Astrocyte of the cerebellum (primary cell): ENCODE measurements at regions not wholly inside any gene's neighbourhood (a gene's known extent, or its start where the extent isn't known, plus 50 kb on each side); places are given as distances from the start of the nearest gene placed in this dataset.
"Not testable (repeated sequence)": the region's sequence is repeated elsewhere in the genome, so short reads cannot be mapped to it uniquely, and the experiment has no call there.

Experiments
- DNase-seq: peaks from one replicate; pipeline ENCODE4 v3.0.0-alpha.2; 2011; ENCODE audit warnings: low read depth
- H3K4me3 ChIP-seq: 2 replicates; pipeline ENCODE4 v1.5.1; 2011; ENCODE audit warnings: mild to moderate bottlenecking, low read depth, low read length, moderate library complexity
- in situ Hi-C: cut with HindIII; loops from 2 replicates; pipeline ENCODE4 v1.10.0; 2017; ENCODE audit warnings: low sequenced_read_pairs
- TF ChIP-seq, protein P1 (sequence below): IDR thresholded peaks from 2 replicates; pipeline ENCODE4 v1.5.1; 2012; ENCODE audit warnings: low read length, low read depth, moderate library complexity, mild to moderate bottlenecking; ENCODE audit errors: missing control alignments

- in situ Hi-C loops = no loop called here
- DNase-seq = no peak
- no peak overlapping the region for H3K4me3 ChIP-seq
- TF ChIP-seq, protein P1, sequence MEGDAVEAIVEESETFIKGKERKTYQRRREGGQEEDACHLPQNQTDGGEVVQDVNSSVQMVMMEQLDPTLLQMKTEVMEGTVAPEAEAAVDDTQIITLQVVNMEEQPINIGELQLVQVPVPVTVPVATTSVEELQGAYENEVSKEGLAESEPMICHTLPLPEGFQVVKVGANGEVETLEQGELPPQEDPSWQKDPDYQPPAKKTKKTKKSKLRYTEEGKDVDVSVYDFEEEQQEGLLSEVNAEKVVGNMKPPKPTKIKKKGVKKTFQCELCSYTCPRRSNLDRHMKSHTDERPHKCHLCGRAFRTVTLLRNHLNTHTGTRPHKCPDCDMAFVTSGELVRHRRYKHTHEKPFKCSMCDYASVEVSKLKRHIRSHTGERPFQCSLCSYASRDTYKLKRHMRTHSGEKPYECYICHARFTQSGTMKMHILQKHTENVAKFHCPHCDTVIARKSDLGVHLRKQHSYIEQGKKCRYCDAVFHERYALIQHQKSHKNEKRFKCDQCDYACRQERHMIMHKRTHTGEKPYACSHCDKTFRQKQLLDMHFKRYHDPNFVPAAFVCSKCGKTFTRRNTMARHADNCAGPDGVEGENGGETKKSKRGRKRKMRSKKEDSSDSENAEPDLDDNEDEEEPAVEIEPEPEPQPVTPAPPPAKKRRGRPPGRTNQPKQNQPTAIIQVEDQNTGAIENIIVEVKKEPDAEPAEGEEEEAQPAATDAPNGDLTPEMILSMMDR = no peak
Measured at GRCh38 chr13:99093997-99094396, 106.7 kb upstream of the UBAC2 start.

- DNase-seq, in situ Hi-C loops: not testable (repeated sequence)
Measured at GRCh38 chr13:99101831-99102230, 98.8 kb upstream of the UBAC2 start.

DNA sequence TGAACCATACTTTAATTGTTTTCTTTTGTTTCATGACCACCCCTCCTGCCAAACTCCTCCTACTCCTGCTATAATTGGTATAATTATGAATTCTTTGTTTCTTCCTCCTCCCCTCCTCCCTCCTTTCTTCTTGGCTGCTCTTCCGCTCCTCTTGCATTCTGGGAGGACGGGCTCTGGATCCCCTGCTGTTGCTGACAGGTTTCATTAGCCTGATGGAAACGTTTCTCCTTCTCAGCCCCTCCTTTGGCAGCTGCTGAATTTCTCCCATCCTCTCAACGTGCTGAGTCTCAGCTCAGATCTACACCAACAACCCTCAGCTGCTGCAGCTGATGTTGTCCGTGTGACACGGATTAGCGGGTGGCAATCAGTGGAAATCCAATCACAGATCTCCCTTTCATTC is 97.1 kb upstream of the UBAC2 start:
- in situ Hi-C loops = no loop called here
- TF ChIP-seq, protein P1 = no peak
- no peak overlapping the region for H3K4me3 ChIP-seq
- DNase-seq = no peak

More at GRCh38 chr13:99101831-99102230, 98.8 kb upstream of the UBAC2 start:
- H3K4me3 ChIP-seq = not testable (repeated sequence)

GRCh38 chr13:99104396-99104795 is 96.3 kb upstream of the UBAC2 start:
- no peak for DNase-seq
- H3K4me3 ChIP-seq = no peak overlapping the region
- in situ Hi-C loops = no loop called here
- TF ChIP-seq, protein P1 = no peak

- no peak for DNase-seq
- no peak overlapping the region for H3K4me3 ChIP-seq
- in situ Hi-C loops = no loop called here
- TF ChIP-seq, protein P1 = no peak
Measured at GRCh38 chr13:99105160-99105559, 95.5 kb upstream of the UBAC2 start.

- no peak overlapping the region for H3K4me3 ChIP-seq
Measured at GRCh38 chr13:99113351-99113750, 87.3 kb upstream of the UBAC2 start.

GRCh38 chr13:99118179-99118578 is 82.5 kb upstream of the UBAC2 start:
- no peak overlapping the region for H3K4me3 ChIP-seq
- no peak for DNase-seq
- in situ Hi-C loops = no loop called here
- TF ChIP-seq, protein P1 = no peak

More at GRCh38 chr13:99113351-99113750, 87.3 kb upstream of the UBAC2 start:
- DNase-seq = no peak
- TF ChIP-seq, protein P1 = no peak
- in situ Hi-C loops = no loop called here
